H1 (cell line): ENCODE measurements at regions not wholly inside any gene's neighbourhood (a gene's known extent, or its start where the extent isn't known, plus 50 kb on each side); places are given as distances from the start of the nearest gene placed in this dataset.

Experiments
- CTCF ChIA-PET: fragments of 300-600 bp; sonication (Branson Sonifier 250); formaldehyde crosslinking; loops from one replicate; lab custom pipeline; 2021; ENCODE audit not compliant: partially characterized antibody; lab: Charles Lee
- POLR2A ChIA-PET: fragments of 300-600 bp; sonication (Branson Sonifier 250); formaldehyde crosslinking; loops from one replicate; lab custom pipeline; 2021; ENCODE audit warnings: inconsistent platforms; ENCODE audit not compliant: partially characterized antibody; lab: Charles Lee
- DNase-seq, 2 experiments: peaks; one replicate each; pipeline versions ENCODE4 v3.0.0 to v3.0.0-alpha.2; 2010 to 2022; ENCODE audit warnings: low spot score in 2 of 2, low read depth in 1 of 2, mixed read lengths in 1 of 2
- FAIRE-seq: peaks from 2 replicates; lab custom pipeline; 2011; peaks lifted over from hg19 to GRCh38; lab: Jason Lieb, UNC
- H2AFZ ChIP-seq: 2 replicates; pipeline ENCODE4 v1.8.1; 2012; ENCODE audit warnings: low read length, inconsistent platforms
- H2AK5ac ChIP-seq: 2 replicates; pipeline ENCODE4 v1.6.1; 2013; ENCODE audit warnings: low read depth, low read length
- H2BK120ac ChIP-seq: replicated peaks from 2 replicates; pipeline ENCODE3; 2013; ENCODE audit warnings: low read depth, low read length, inconsistent platforms
- H2BK12ac ChIP-seq: 2 replicates; pipeline ENCODE4 v1.6.1; 2013; ENCODE audit warnings: low read depth, low read length
- H2BK15ac ChIP-seq: 2 replicates; pipeline ENCODE4 v1.6.1; 2013; ENCODE audit warnings: low read length
- H2BK20ac ChIP-seq: 2 replicates; pipeline ENCODE4 v1.6.1; 2013; ENCODE audit warnings: low read length
- H2BK5ac ChIP-seq: 2 replicates; pipeline ENCODE4 v1.6.1; 2013; ENCODE audit warnings: low read depth, low read length
- H3K14ac ChIP-seq: 2 replicates; pipeline ENCODE4 v1.6.1; 2013; ENCODE audit warnings: inconsistent platforms; ENCODE audit not compliant: insufficient read length
- H3K18ac ChIP-seq: 2 replicates; pipeline ENCODE4 v1.6.1; 2013; ENCODE audit warnings: low read length; ENCODE audit errors: extremely low read depth
- H3K23ac ChIP-seq: 2 replicates; pipeline ENCODE4 v1.6.1; 2013; ENCODE audit warnings: inconsistent platforms; ENCODE audit not compliant: insufficient read length
- H3K23me2 ChIP-seq: 2 replicates; pipeline ENCODE4 v1.6.1; 2013; ENCODE audit warnings: low read depth, low read length
- H3K27ac ChIP-seq: 2 replicates; pipeline ENCODE4 v1.6.1; 2011; ENCODE audit warnings: low read depth, low read length, inconsistent platforms
- H3K27me3 ChIP-seq, 4 experiments: replicated peaks in 1 of 4; 1 replicate in 1 of 4; 2 replicates in 3 of 4; pipeline versions ENCODE4 v1.6.1 to v1.8.1; 2011 to 2013; ENCODE audit warnings: low read length in 3 of 4, mild to moderate bottlenecking in 3 of 4, inconsistent platforms in 2 of 4, mixed read lengths in 2 of 4, moderate library complexity in 1 of 4; ENCODE audit not compliant: control insufficient read depth in 3 of 4, insufficient read depth in 3 of 4; ENCODE audit errors: extremely low read depth in 1 of 4
- H3K36me3 ChIP-seq, 4 experiments: 2 replicates each; pipeline versions ENCODE4 v1.6.1 to v1.8.1; 2011 to 2013; ENCODE audit warnings: mild to moderate bottlenecking in 4 of 4, low read length in 3 of 4, moderate library complexity in 2 of 4, control low read depth in 1 of 4, inconsistent platforms in 1 of 4; ENCODE audit not compliant: insufficient read depth in 4 of 4, control insufficient read depth in 2 of 4
- H3K4ac ChIP-seq: replicated peaks from 2 replicates; pipeline ENCODE3; 2013; ENCODE audit warnings: low read length, low read depth, mixed read lengths, inconsistent platforms; ENCODE audit not compliant: insufficient read length
- H3K4me1 ChIP-seq, 4 experiments: replicated peaks in 1 of 4; 1 replicate in 1 of 4; 2 replicates in 3 of 4; pipeline versions ENCODE4 v1.6.1 to v1.8.1; 2011 to 2013; ENCODE audit warnings: low read length in 3 of 4, inconsistent platforms in 2 of 4, mixed read lengths in 1 of 4; ENCODE audit not compliant: insufficient read depth in 4 of 4, control insufficient read depth in 3 of 4
- H3K4me2 ChIP-seq, 2 experiments: 2 replicates each; pipeline versions ENCODE4 v1.6.1 to v1.8.1; 2011 to 2013; ENCODE audit warnings: low read depth in 2 of 2, low read length in 2 of 2, control low read depth in 1 of 2, inconsistent platforms in 1 of 2, mild to moderate bottlenecking in 1 of 2; ENCODE audit not compliant: insufficient read depth in 1 of 2
- H3K4me3 ChIP-seq, 4 experiments: fragments of 200-600, 300-600 bp in 1 of 4; sonication (generic), shearing (Covaris generic), sonication (Bioruptor Twin) in 1 of 4; 2 replicates each; pipeline versions ENCODE4 v1.5.1 to v1.8.1; 2011 to 2016; ENCODE audit warnings: low read length in 4 of 4, low read depth in 3 of 4, control low read depth in 2 of 4, inconsistent platforms in 2 of 4, mild to moderate bottlenecking in 2 of 4, mixed read lengths in 1 of 4, moderate library complexity in 1 of 4; ENCODE audit not compliant: insufficient read depth in 2 of 4; ENCODE audit errors: extremely low read depth in 1 of 4
- H3K56ac ChIP-seq: replicated peaks from 2 replicates; pipeline ENCODE3; 2013; ENCODE audit warnings: low read depth, mild to moderate bottlenecking, mixed read lengths, low read length, inconsistent platforms; ENCODE audit not compliant: insufficient read length
- H3K79me1 ChIP-seq: 2 replicates; pipeline ENCODE4 v1.6.1; 2013; ENCODE audit warnings: low read depth, low read length, control low read depth
- H3K79me2 ChIP-seq, 2 experiments: 2 replicates each; pipeline versions ENCODE4 v1.6.1 to v1.8.1; 2012 to 2013; ENCODE audit warnings: low read length in 2 of 2, mild to moderate bottlenecking in 2 of 2, inconsistent platforms in 1 of 2; ENCODE audit not compliant: insufficient read depth in 2 of 2, control insufficient read depth in 1 of 2
- H3K9ac ChIP-seq, 4 experiments: replicated peaks in 1 of 4; 1 replicate in 1 of 4; 2 replicates in 3 of 4; pipeline versions ENCODE4 v1.6.1 to v1.8.1; 2011 to 2013; ENCODE audit warnings: low read depth in 3 of 4, low read length in 3 of 4, control low read depth in 2 of 4, mild to moderate bottlenecking in 2 of 4, moderate library complexity in 2 of 4, inconsistent platforms in 1 of 4; ENCODE audit errors: extremely low read depth in 1 of 4
- H3K9me3 ChIP-seq, 2 experiments: 2 replicates each; pipeline versions ENCODE4 v1.6.1 to v1.8.1; 2012 to 2013; ENCODE audit warnings: mild to moderate bottlenecking in 2 of 2, moderate library complexity in 2 of 2, control low read depth in 1 of 2, inconsistent platforms in 1 of 2, low read depth in 1 of 2, low read length in 1 of 2, mixed read lengths in 1 of 2; ENCODE audit not compliant: insufficient read depth in 2 of 2
- H4K20me1 ChIP-seq, 2 experiments: replicated peaks in 1 of 2; 2 replicates each; pipeline versions ENCODE3 to v1.8.1; 2011 to 2013; ENCODE audit warnings: inconsistent platforms in 2 of 2, low read length in 2 of 2, mild to moderate bottlenecking in 1 of 2; ENCODE audit not compliant: insufficient read depth in 2 of 2, control insufficient read depth in 1 of 2
- H4K5ac ChIP-seq: 2 replicates; pipeline ENCODE4 v1.6.1; 2013; ENCODE audit warnings: low read length, low read depth, mixed read lengths, inconsistent platforms; ENCODE audit not compliant: insufficient read length
- H4K8ac ChIP-seq: 2 replicates; pipeline ENCODE4 v1.8.0; 2013; ENCODE audit warnings: mild to moderate bottlenecking, moderate library complexity, low read length, inconsistent platforms; ENCODE audit not compliant: insufficient read depth; ENCODE audit errors: extremely low read depth
- H4K91ac ChIP-seq: replicated peaks from 2 replicates; pipeline ENCODE3; 2013; ENCODE audit warnings: low read length, mixed read lengths, inconsistent platforms; ENCODE audit not compliant: insufficient read length
- CEBPB ChIP-seq: IDR thresholded peaks from 2 replicates; pipeline ENCODE4 v1.6.1; 2012; ENCODE audit warnings: low read depth, low read length
- JUND ChIP-seq: IDR thresholded peaks from 2 replicates; pipeline ENCODE4 v1.6.1; 2011; ENCODE audit warnings: mild to moderate bottlenecking, improper control_type of control experiment, low read length
- RAD21 ChIP-seq, 2 experiments: IDR thresholded peaks in 1 of 2; conservative IDR thresholded peaks in 1 of 2; 2 replicates each; pipeline ENCODE4 v1.6.1; 2011; ENCODE audit warnings: low read depth in 2 of 2, low read length in 2 of 2, improper control_type of control experiment in 1 of 2, inconsistent platforms in 1 of 2, mild to moderate bottlenecking in 1 of 2, moderate library complexity in 1 of 2
- whole genome bisulfite sequencing, 2 experiments: shearing (Covaris generic) in 1 of 2; methylation state at CpG; one replicate each; pipeline versions ENCODE4 v1.1.6 to v1.1.7; 2013 to 2015; ENCODE audit warnings: low lambda C conversion rate in 2 of 2, mixed read lengths in 2 of 2, inconsistent platforms in 1 of 2, low coverage in 1 of 2, missing lambda C conversion rate in 1 of 2; ENCODE audit not compliant: insufficient replicate concordance in 2 of 2, insufficient coverage in 1 of 2, insufficient read length in 1 of 2; ENCODE audit errors: extremely low coverage in 1 of 2, missing lambda C conversion rate in 1 of 2; 5-methylcytosine and 5-hydroxymethylcytosine counted together
- TF ChIP-seq, protein P1 (sequence below), 3 experiments: IDR thresholded peaks; 1 replicate in 2 of 3; 2 replicates in 1 of 3; pipeline versions ENCODE4 v1.5.1 to v1.6.1; 2011; ENCODE audit warnings: low read length in 3 of 3, mild to moderate bottlenecking in 3 of 3, inconsistent platforms in 2 of 3, low read depth in 1 of 3, moderate library complexity in 1 of 3; ENCODE audit not compliant: insufficient read depth in 1 of 3; ENCODE audit errors: control extremely low read depth in 1 of 3

DNA sequence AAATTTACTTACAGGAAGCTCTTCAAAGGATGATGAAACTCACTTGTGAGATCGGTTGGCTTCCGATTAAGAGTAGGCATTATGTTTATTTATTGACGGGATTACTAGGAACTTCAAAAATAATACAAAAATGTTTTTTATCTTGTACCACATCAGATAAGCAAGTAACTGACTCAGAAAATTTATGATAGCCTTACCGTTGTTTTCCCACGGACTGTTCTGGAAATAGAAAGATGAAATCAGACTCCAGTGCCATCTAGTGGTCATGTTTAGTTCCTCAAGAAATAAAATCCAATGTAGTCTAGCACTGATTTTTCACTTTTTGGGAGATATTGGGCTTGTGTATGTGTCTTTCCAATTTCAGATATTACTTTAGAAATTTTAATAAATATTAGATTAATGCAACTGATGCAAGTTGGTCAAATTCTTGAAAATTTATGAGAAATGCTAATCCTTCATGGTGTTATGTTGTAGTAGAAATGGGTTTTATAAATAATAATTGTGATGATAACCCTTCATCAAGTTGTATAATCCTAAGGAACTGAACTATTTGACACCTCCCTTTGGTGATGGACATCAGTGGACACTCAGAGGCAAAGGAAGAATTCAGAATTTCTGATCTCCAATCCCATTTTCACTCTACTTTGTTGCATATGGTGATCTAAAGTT, 168.8 kb downstream of the TMEM26 start:
- Histone ChIP-seq H3K9ac (no peak overlapping the region), H3K18ac (no peak overlapping the region), H4K91ac (no peak overlapping the region), H3K9me3 (no peaks in the 10 kb centered on the region), H4K5ac (no peak overlapping the region), H3K4me3 (no peak overlapping the region), H3K23ac (no peak overlapping the region), H3K79me1 (no peaks in the 10 kb centered on the region), H2BK120ac (no peak overlapping the region), H3K4ac (no peak overlapping the region), H2BK20ac (no peak overlapping the region), H4K20me1 (no peaks in the 10 kb centered on the region), H3K23me2 (no peaks in the 10 kb centered on the region), H2AFZ (no peak overlapping the region), H2BK12ac (no peak overlapping the region), H3K79me2 (no peaks in the 10 kb centered on the region), H4K8ac (no peak overlapping the region), H2BK5ac (no peak overlapping the region), H3K56ac (no peak overlapping the region)
- DNase-seq: no peak
- peak; percentile 42 for FAIRE-seq
- CTCF ChIA-PET: interaction anchor here (0.6 to 1.5 kb wide), 11 partner anchors 10 to 483 kb away, joined by 3 to 10 read pairs (median 3); no protein-coding TSS in a partner anchor
- TF ChIP-seq JUND: no peak
- TF ChIP-seq, protein P1, sequence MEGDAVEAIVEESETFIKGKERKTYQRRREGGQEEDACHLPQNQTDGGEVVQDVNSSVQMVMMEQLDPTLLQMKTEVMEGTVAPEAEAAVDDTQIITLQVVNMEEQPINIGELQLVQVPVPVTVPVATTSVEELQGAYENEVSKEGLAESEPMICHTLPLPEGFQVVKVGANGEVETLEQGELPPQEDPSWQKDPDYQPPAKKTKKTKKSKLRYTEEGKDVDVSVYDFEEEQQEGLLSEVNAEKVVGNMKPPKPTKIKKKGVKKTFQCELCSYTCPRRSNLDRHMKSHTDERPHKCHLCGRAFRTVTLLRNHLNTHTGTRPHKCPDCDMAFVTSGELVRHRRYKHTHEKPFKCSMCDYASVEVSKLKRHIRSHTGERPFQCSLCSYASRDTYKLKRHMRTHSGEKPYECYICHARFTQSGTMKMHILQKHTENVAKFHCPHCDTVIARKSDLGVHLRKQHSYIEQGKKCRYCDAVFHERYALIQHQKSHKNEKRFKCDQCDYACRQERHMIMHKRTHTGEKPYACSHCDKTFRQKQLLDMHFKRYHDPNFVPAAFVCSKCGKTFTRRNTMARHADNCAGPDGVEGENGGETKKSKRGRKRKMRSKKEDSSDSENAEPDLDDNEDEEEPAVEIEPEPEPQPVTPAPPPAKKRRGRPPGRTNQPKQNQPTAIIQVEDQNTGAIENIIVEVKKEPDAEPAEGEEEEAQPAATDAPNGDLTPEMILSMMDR (IDR thresholded peaks at IDR 0.05; ENCODE audit: control extremely low read depth in 1 of 3, insufficient read depth in 1 of 3, low read depth in 1 of 3, low read length in 3 of 3): peak in 2 of 3 experiments; percentile 34 to 57; a peak in 2 of 4 replicates
- peak; percentile 65 to 71 for TF ChIP-seq RAD21 (IDR thresholded peaks at IDR 0.05 in 1 of 2, conservative IDR thresholded peaks at IDR 0.05 in 1 of 2; ENCODE audit: low read depth in 2 of 2, low read length in 2 of 2)
- no peak for TF ChIP-seq CEBPB
- TF ChIP-seq, all 59 proteins: peak for 2
- 55% methylated on average over 5 of the region's 5 CpGs; no CpG with 5 or more reads in 1 of the 2 experiments for WGBS, 2 experiments
- Histone ChIP-seq H2BK15ac (no peak overlapping the region), H3K27ac (no peak overlapping the region), H2AK5ac (no peak overlapping the region), H3K27me3 (no peaks in the 10 kb centered on the region), H3K14ac (no peak overlapping the region), H3K36me3 (peaks cover 0 to 2% (median 0%) of the 10 kb centered on the region in 4 experiments; a peak in 2 of 8 replicates), H3K4me1 (no peaks in the 10 kb centered on the region), H3K4me2 (no peak overlapping the region)
- POLR2A ChIA-PET: no interaction called here
